ENCODE measurements at regions not wholly inside any gene's neighbourhood (a gene's known extent, or its start where the extent isn't known, plus 50 kb on each side); places are given as distances from the start of the nearest gene placed in this dataset.

- TF ChIP-seq GATA2 (IDR thresholded peaks at IDR 0.05; ENCODE audit: low read depth, low read length), result no peak
- TF ChIP-seq GATA3 (IDR thresholded peaks at IDR 0.05; ENCODE audit: low read depth, low read length), result no peak
These were observed 259.8 kb upstream of the KIF2A start for GRCh38 chr5:62046191-62046590.

- TF ChIP-seq GATA2 (IDR thresholded peaks at IDR 0.05; ENCODE audit: low read depth, low read length) (no peak), GATA3 (IDR thresholded peaks at IDR 0.05; ENCODE audit: low read depth, low read length) (no peak)
These were observed 254.3 kb upstream of the KIF2A start for GRCh38 chr5:62051747-62052146.

GRCh38 chr5:62059960-62060359 lies 246.0 kb upstream of the KIF2A start:
- TF ChIP-seq GATA2 (IDR thresholded peaks at IDR 0.05; ENCODE audit: low read depth, low read length), result no peak
- no peak for TF ChIP-seq GATA3 (IDR thresholded peaks at IDR 0.05; ENCODE audit: low read depth, low read length)

GRCh38 chr5:62065050-62065449 lies 241.0 kb upstream of the KIF2A start:
- no peak for TF ChIP-seq GATA3 (IDR thresholded peaks at IDR 0.05; ENCODE audit: low read depth, low read length)
- TF ChIP-seq GATA2 (IDR thresholded peaks at IDR 0.05; ENCODE audit: low read depth, low read length), result no peak

GRCh38 chr5:62066761-62067277 lies 239.2 kb upstream of the KIF2A start:
- TF ChIP-seq GATA2 (IDR thresholded peaks at IDR 0.05; ENCODE audit: low read depth, low read length) (no peak), GATA3 (IDR thresholded peaks at IDR 0.05; ENCODE audit: low read depth, low read length) (no peak)

GRCh38 chr5:62068554-62068953 lies 237.5 kb upstream of the KIF2A start:
- TF ChIP-seq GATA2 (IDR thresholded peaks at IDR 0.05; ENCODE audit: low read depth, low read length) (no peak), GATA3 (IDR thresholded peaks at IDR 0.05; ENCODE audit: low read depth, low read length) (no peak)

GRCh38 chr5:62077387-62077786 lies 228.6 kb upstream of the KIF2A start:
- TF ChIP-seq GATA3 (IDR thresholded peaks at IDR 0.05; ENCODE audit: low read depth, low read length), result no peak

GRCh38 chr5:62077823-62078550 lies 228.0 kb upstream of the KIF2A start:
- TF ChIP-seq GATA3 (IDR thresholded peaks at IDR 0.05; ENCODE audit: low read depth, low read length) (no peak), GATA2 (IDR thresholded peaks at IDR 0.05; ENCODE audit: low read depth, low read length) (no peak)

- TF ChIP-seq GATA2 (IDR thresholded peaks at IDR 0.05; ENCODE audit: low read depth, low read length), result peak; percentile 51
- TF ChIP-seq GATA3 (IDR thresholded peaks at IDR 0.05; ENCODE audit: low read depth, low read length), result peak; percentile 68
These were observed 223.6 kb upstream of the KIF2A start for GRCh38 chr5:62082370-62082801.

GRCh38 chr5:62083247-62083646 lies 222.8 kb upstream of the KIF2A start:
- TF ChIP-seq GATA2 (IDR thresholded peaks at IDR 0.05; ENCODE audit: low read depth, low read length), result no peak
- no peak for TF ChIP-seq GATA3 (IDR thresholded peaks at IDR 0.05; ENCODE audit: low read depth, low read length)

GRCh38 chr5:62083661-62084060 lies 222.3 kb upstream of the KIF2A start:
- no peak for TF ChIP-seq GATA2 (IDR thresholded peaks at IDR 0.05; ENCODE audit: low read depth, low read length)
- no peak for TF ChIP-seq GATA3 (IDR thresholded peaks at IDR 0.05; ENCODE audit: low read depth, low read length)

- TF ChIP-seq GATA2 (IDR thresholded peaks at IDR 0.05; ENCODE audit: low read depth, low read length) (no peak), GATA3 (IDR thresholded peaks at IDR 0.05; ENCODE audit: low read depth, low read length) (no peak)
These were observed 221.6 kb upstream of the KIF2A start for GRCh38 chr5:62084391-62084790.

GRCh38 chr5:62090953-62091352 lies 215.1 kb upstream of the KIF2A start:
- TF ChIP-seq GATA2 (IDR thresholded peaks at IDR 0.05; ENCODE audit: low read depth, low read length) (no peak), GATA3 (IDR thresholded peaks at IDR 0.05; ENCODE audit: low read depth, low read length) (no peak)

GRCh38 chr5:62093411-62093810 lies 212.6 kb upstream of the KIF2A start:
- TF ChIP-seq GATA2 (IDR thresholded peaks at IDR 0.05; ENCODE audit: low read depth, low read length) (no peak), GATA3 (IDR thresholded peaks at IDR 0.05; ENCODE audit: low read depth, low read length) (no peak)

- no peak for TF ChIP-seq GATA2 (IDR thresholded peaks at IDR 0.05; ENCODE audit: low read depth, low read length)
- TF ChIP-seq GATA3 (IDR thresholded peaks at IDR 0.05; ENCODE audit: low read depth, low read length), result no peak
These were observed 212.0 kb upstream of the KIF2A start for GRCh38 chr5:62093976-62094375.
